Sigmoid colon (tissue), 6 donors: ENCODE measurements at regions not wholly inside any gene's neighbourhood (a gene's known extent, or its start where the extent isn't known, plus 50 kb on each side); places are given as distances from the start of the nearest gene placed in this dataset.

Source experiments
- DNase-seq: peaks from one replicate; pipeline ENCODE4 v3.0.0-alpha.2; 2019
- H3K27ac ChIP-seq, 4 donors: fragments of 200-600 bp; sonication (generic); one replicate each; pipeline ENCODE4 v1.5.1; 2016 to 2019; ENCODE audit warnings: mild to moderate bottlenecking in 1 of 4
- H3K27me3 ChIP-seq, 3 donors: fragments of 200-600 bp; sonication (generic); one replicate each; pipeline ENCODE4 v1.5.1; 2019; ENCODE audit warnings: mild to moderate bottlenecking in 1 of 3
- H3K36me3 ChIP-seq, 4 donors: fragments of 200-600 bp; sonication (generic); one replicate each; pipeline ENCODE4 v1.5.1; 2016 to 2019
- H3K4me1 ChIP-seq, 4 donors: fragments of 200-600 bp; sonication (generic); one replicate each; pipeline ENCODE4 v1.5.1; 2017 to 2019
- H3K4me3 ChIP-seq, 4 donors: fragments of 200-600 bp; sonication (generic); one replicate each; pipeline ENCODE4 v1.5.1; 2017 to 2019; ENCODE audit warnings: mild to moderate bottlenecking in 2 of 4, moderate library complexity in 1 of 4
- H3K9me3 ChIP-seq, 4 donors: fragments of 200-600 bp in 3 of 4; sonication (generic) in 3 of 4; one replicate each; pipeline versions ENCODE4 v1.5.1 to v1.6.1; 2013 to 2019
- EP300 ChIP-seq, 4 donors: sonication (generic); formaldehyde crosslinking; IDR thresholded peaks; one replicate each; pipeline ENCODE4 v1.6.1; 2017; ENCODE audit warnings: antibody characterized with exemption in 4 of 4
- POLR2A ChIP-seq, 2 donors: fragments of 450-650 bp; IDR thresholded peaks; one replicate each; pipeline ENCODE4 v1.6.1; 2016; ENCODE audit warnings: antibody characterized with exemption in 2 of 2, mild to moderate bottlenecking in 2 of 2, moderate library complexity in 2 of 2
- POLR2AphosphoS5 ChIP-seq, 4 donors: sonication (generic); formaldehyde crosslinking; IDR thresholded peaks; one replicate each; pipeline ENCODE4 v1.6.1; 2017; ENCODE audit warnings: antibody characterized with exemption in 4 of 4
- WGBS, 2 donors: extraction: QIAGEN DNeasy Blood & Tissue Kit; methylation state at CpG; one replicate each; pipeline ENCODE4 v1.1.7; 2013; 5-methylcytosine and 5-hydroxymethylcytosine counted together
- intact Hi-C: fragments of 100-400 bp; cut with DNase I; formaldehyde crosslinking; loops from one replicate; pipeline ENCODE4 v1.15.1; 2023
- TF ChIP-seq, protein P1 (sequence below), 4 experiments: fragments of 450-650 bp in 3 of 4; fragments of 200-600 bp in 1 of 4; IDR thresholded peaks; one replicate each; pipeline ENCODE4 v1.5.1; 2016 to 2019; ENCODE audit warnings: antibody characterized with exemption in 4 of 4, mild to moderate bottlenecking in 3 of 4, moderate library complexity in 2 of 4
- donor health status: healthy with polysubstance abuse.
- donor health status: healthy.

DNA sequence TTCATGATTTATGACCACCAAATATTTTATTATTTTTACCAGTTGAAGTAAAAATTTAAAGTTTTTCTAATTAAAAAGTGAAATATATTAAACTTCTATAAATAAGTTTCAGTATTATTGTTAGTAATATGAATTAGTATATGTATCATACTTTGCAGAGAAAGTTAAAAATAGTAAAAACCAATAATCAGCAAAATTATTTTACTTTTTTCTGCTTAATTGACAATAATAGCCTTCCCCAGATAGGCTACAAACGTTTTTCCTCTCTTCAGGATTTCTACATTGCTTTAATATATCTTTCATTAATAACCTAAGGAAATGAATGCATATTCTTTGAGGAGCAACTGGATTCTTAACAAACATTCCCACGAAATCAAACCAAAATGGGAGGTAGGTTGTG, 543.5 kb downstream of the ETNK1 start:
- no peaks in the 10 kb centered on the region for H3K4me1 ChIP-seq
- H3K27me3 ChIP-seq, result no peaks in the 10 kb centered on the region
- H3K36me3 ChIP-seq, result no peaks in the 10 kb centered on the region
- 23 to 46% methylated on average over 2 of the region's 2 CpGs for WGBS, 2 donors
- no peak overlapping the region for H3K27ac ChIP-seq
- H3K9me3 ChIP-seq, result no peaks in the 10 kb centered on the region
- no peak overlapping the region for H3K4me3 ChIP-seq
- TF ChIP-seq EP300 (IDR thresholded peaks at IDR 0.05) (no peak), POLR2A (IDR thresholded peaks at IDR 0.05) (no peak), POLR2AphosphoS5 (IDR thresholded peaks at IDR 0.05) (no peak)
- TF ChIP-seq, protein P1, sequence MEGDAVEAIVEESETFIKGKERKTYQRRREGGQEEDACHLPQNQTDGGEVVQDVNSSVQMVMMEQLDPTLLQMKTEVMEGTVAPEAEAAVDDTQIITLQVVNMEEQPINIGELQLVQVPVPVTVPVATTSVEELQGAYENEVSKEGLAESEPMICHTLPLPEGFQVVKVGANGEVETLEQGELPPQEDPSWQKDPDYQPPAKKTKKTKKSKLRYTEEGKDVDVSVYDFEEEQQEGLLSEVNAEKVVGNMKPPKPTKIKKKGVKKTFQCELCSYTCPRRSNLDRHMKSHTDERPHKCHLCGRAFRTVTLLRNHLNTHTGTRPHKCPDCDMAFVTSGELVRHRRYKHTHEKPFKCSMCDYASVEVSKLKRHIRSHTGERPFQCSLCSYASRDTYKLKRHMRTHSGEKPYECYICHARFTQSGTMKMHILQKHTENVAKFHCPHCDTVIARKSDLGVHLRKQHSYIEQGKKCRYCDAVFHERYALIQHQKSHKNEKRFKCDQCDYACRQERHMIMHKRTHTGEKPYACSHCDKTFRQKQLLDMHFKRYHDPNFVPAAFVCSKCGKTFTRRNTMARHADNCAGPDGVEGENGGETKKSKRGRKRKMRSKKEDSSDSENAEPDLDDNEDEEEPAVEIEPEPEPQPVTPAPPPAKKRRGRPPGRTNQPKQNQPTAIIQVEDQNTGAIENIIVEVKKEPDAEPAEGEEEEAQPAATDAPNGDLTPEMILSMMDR (IDR thresholded peaks at IDR 0.05), result no peak
- no peak for DNase-seq
- intact Hi-C loops, result no loop called here

DNA sequence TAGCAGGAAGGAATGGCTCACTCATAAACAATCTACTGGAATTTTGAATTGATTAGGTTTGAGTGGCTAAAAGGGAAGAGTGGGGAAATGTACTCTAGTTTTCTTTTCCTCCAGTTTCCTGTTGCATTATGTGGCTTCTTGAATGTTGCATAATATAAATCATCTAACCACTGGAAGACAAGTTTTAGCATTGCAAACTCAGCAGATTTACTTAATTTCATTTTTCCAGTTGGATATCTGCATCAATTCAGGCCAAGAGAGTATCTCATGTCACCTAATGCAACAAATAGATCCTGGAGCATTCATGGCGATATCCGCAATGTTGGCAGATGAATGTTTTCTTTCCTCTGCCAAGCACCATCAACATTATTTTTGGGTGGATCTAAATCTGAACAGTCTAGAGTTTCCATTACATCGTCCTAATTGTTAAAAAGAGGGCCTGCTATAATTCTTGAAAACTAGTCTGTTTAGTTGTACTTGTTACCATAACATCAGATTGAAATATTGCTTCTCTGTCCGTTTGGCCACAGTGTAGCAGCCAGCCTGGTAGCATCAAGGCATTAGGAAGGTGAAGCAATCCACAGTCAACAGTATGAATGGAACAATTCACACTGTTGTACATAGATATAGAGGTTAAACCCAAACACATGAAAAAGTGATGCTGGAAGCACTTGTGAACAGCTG, 544.2 kb downstream of the ETNK1 start:
- no peak for DNase-seq
- no peaks in the 10 kb centered on the region for H3K27me3 ChIP-seq

DNA sequence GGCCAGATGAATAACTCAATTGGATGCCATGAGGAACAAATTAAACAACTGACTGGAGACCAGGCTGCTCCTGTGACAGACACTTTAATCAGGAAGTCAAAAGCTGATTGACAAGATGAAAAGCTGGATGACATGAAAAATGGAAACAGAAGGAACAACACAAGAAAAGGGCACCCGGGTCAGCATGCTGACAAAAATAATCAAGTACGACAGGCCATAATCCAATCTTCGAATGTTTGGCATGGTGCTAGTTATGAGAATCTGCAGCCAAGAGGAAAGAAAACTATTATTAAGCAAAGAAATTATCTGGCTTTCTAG, 544.7 kb downstream of the ETNK1 start:
- TF ChIP-seq, protein P1 (IDR thresholded peaks at IDR 0.05), result no peak
- TF ChIP-seq EP300 (IDR thresholded peaks at IDR 0.05) (no peak), POLR2AphosphoS5 (IDR thresholded peaks at IDR 0.05) (no peak), POLR2A (IDR thresholded peaks at IDR 0.05) (no peak)
- Histone ChIP-seq H3K4me1 (no peaks in the 10 kb centered on the region), H3K36me3 (no peaks in the 10 kb centered on the region), H3K4me3 (no peak overlapping the region), H3K27me3 (no peaks in the 10 kb centered on the region), H3K27ac (no peak overlapping the region), H3K9me3 (peaks cover 0 to under 1% (median 0%) of the 10 kb centered on the region in 4 donors)
- intact Hi-C loops, result no loop called here
- no peak for DNase-seq
- WGBS, 2 donors, result 82 to 91% methylated on average over 3 of the region's 3 CpGs

More for the DNA sequence above, 544.2 kb downstream of the ETNK1 start:
- TF ChIP-seq POLR2A (IDR thresholded peaks at IDR 0.05), result no peak
- TF ChIP-seq POLR2AphosphoS5 (IDR thresholded peaks at IDR 0.05), result no peak
- TF ChIP-seq, protein P1 (IDR thresholded peaks at IDR 0.05), result no peak
- TF ChIP-seq EP300 (IDR thresholded peaks at IDR 0.05), result no peak
- Histone ChIP-seq H3K4me1 (no peaks in the 10 kb centered on the region), H3K4me3 (no peak overlapping the region), H3K36me3 (no peaks in the 10 kb centered on the region), H3K27ac (no peak overlapping the region), H3K9me3 (no peaks in the 10 kb centered on the region)
- 77 to 82% methylated on average over 4 of the region's 4 CpGs for WGBS, 2 donors
- intact Hi-C loops, result no loop called here

DNA sequence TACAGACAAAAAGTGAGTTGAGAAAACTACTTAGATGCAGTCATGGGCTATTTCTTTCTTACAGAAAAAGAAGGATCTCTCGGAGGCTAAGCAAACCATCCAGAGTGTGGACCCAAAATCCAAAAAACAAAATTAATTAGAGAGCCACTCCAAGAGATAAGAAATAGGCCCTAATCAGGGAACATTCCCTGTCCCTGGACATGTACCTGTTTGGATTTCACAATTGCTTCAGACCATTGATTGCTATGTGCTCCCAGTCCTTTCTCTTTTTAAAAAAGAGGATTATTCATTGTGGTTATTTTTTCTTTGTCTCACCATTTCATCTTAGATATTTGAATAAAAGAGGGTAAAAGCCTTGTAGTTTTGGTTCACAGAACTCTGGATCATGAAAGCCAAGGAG, 549.9 kb downstream of the ETNK1 start:
- Histone ChIP-seq H3K27ac (no peak overlapping the region), H3K9me3 (peaks cover 0 to 7% (median 0%) of the 10 kb centered on the region in 4 donors), H3K4me3 (no peak overlapping the region), H3K36me3 (no peaks in the 10 kb centered on the region), H3K27me3 (no peaks in the 10 kb centered on the region), H3K4me1 (no peaks in the 10 kb centered on the region)
- WGBS, 2 donors, result 53 to 90% methylated on average over 1 of the region's 1 CpG
- DNase-seq, result no peak
- TF ChIP-seq POLR2AphosphoS5 (IDR thresholded peaks at IDR 0.05), result no peak
- TF ChIP-seq POLR2A (IDR thresholded peaks at IDR 0.05), result no peak
- no peak for TF ChIP-seq EP300 (IDR thresholded peaks at IDR 0.05)
- TF ChIP-seq, protein P1 (IDR thresholded peaks at IDR 0.05), result no peak
- intact Hi-C loops, result no loop called here

DNA sequence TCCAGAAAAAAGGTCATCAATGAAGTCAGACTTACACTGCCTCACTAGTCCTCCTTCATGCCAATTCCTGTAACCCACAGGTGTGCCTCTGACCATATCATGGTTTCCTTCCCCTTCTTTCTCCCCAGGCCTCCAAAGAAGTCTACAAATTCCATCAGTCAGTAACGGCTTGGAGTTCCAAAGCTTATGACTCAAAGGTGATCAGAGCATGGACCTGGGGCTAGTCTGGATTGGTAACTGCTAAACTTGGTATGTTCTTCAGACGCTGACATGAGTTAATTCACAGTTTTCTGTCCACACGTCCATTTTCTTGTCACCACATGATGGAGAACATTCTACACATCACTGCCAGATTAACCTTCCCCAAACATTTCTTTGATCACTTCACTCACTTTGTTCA, 560.4 kb downstream of the ETNK1 start:
- no peak overlapping the region for H3K27ac ChIP-seq
- no peaks in the 10 kb centered on the region for H3K9me3 ChIP-seq
- H3K4me3 ChIP-seq, result no peak overlapping the region
- no peak for DNase-seq
- intact Hi-C loops, result no loop called here
- TF ChIP-seq EP300 (IDR thresholded peaks at IDR 0.05), result no peak
- TF ChIP-seq POLR2AphosphoS5 (IDR thresholded peaks at IDR 0.05), result no peak
- TF ChIP-seq, protein P1 (IDR thresholded peaks at IDR 0.05), result no peak
- no peak for TF ChIP-seq POLR2A (IDR thresholded peaks at IDR 0.05)
- no peaks in the 10 kb centered on the region for H3K36me3 ChIP-seq
- WGBS, 2 donors, result 81 to 86% methylated on average over 3 of the region's 3 CpGs
- H3K27me3 ChIP-seq, result no peaks in the 10 kb centered on the region
- no peaks in the 10 kb centered on the region for H3K4me1 ChIP-seq
